ENCODE measurements at regions not wholly inside any gene's neighbourhood (a gene's known extent, or its start where the extent isn't known, plus 50 kb on each side); places are given as distances from the start of the nearest gene placed in this dataset.
"Not testable (repeated sequence)": the region's sequence is repeated elsewhere in the genome, so short reads cannot be mapped to it uniquely, and the experiment has no call there.

DNA sequence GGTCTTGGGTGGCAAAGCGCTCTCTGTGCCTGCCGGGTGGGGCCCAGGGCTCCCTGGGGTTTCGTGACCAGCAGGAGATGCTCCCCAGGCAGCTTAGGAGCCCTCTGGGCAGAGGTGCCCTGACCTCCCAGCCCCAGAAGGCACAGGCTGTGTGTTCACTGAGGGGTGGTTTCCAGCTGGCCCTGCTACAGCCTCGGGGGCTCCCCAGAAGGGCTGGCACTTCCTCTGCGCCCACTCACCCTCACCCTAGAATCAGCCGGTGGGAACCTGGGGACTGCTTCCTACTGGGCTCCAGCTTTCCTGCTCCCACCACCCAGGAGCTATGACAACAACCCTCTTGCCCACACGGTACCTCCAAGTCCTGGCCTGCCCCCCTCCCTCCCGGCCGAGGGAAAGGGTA, 4363.2 kb upstream of the TPTE start:
- H3K4me3 ChIP-seq; ATAC-seq; H3K27ac ChIP-seq; intact Hi-C loops (cut with DNase I); H3K27me3 ChIP-seq; H3K4me1 ChIP-seq; DNase-seq; H3K36me3 ChIP-seq; H3K9me3 ChIP-seq: not testable (repeated sequence)
- WGBS, 4 donors = 90% methylated on average over 2 of the region's 9 CpGs; no CpG with 5 or more reads in 3 of the 4 donors
